ENCODE measurements at regions not wholly inside any gene's neighbourhood (a gene's known extent, or its start where the extent isn't known, plus 50 kb on each side); places are given as distances from the start of the nearest gene placed in this dataset.

GRCh38 chr3:165644331-165644730 lies 192.9 kb downstream of the BCHE start:
- no peak for DNase-seq (ENCODE audit: extremely low read depth, low read depth)
- no peak overlapping the region for H3K4me3 ChIP-seq (replicated peaks; ENCODE audit: low read depth, low read length)
- no peak for TF ChIP-seq CTCF (IDR thresholded peaks at IDR 0.05; ENCODE audit: low read depth, low read length, missing control alignments)

GRCh38 chr3:165643425-165643824 lies 193.8 kb downstream of the BCHE start:
- no peak for DNase-seq (ENCODE audit: extremely low read depth, low read depth)
- no peak overlapping the region for H3K4me3 ChIP-seq (replicated peaks; ENCODE audit: low read depth, low read length)
- TF ChIP-seq CTCF (IDR thresholded peaks at IDR 0.05; ENCODE audit: low read depth, low read length, missing control alignments): no peak

- no peak overlapping the region for H3K4me3 ChIP-seq (replicated peaks; ENCODE audit: low read depth, low read length)
- DNase-seq (ENCODE audit: extremely low read depth, low read depth): peak; percentile 48
- TF ChIP-seq CTCF (IDR thresholded peaks at IDR 0.05; ENCODE audit: low read depth, low read length, missing control alignments): no peak
Observed at GRCh38 chr3:165642761-165643420, 194.3 kb downstream of the BCHE start.

- TF ChIP-seq CTCF (IDR thresholded peaks at IDR 0.05; ENCODE audit: low read depth, low read length, missing control alignments): no peak
- no peak for DNase-seq (ENCODE audit: extremely low read depth, low read depth)
- no peak overlapping the region for H3K4me3 ChIP-seq (replicated peaks; ENCODE audit: low read depth, low read length)
Observed at GRCh38 chr3:165641569-165642310, 195.5 kb downstream of the BCHE start.

GRCh38 chr3:165640970-165641369 lies 196.3 kb downstream of the BCHE start:
- TF ChIP-seq CTCF (IDR thresholded peaks at IDR 0.05; ENCODE audit: low read depth, low read length, missing control alignments): no peak
- H3K4me3 ChIP-seq (replicated peaks; ENCODE audit: low read depth, low read length): no peak overlapping the region
- no peak for DNase-seq (ENCODE audit: extremely low read depth, low read depth)

- no peak for TF ChIP-seq CTCF (IDR thresholded peaks at IDR 0.05; ENCODE audit: low read depth, low read length, missing control alignments)
- DNase-seq (ENCODE audit: extremely low read depth, low read depth): no peak
- H3K4me3 ChIP-seq (replicated peaks; ENCODE audit: low read depth, low read length): no peak overlapping the region
Observed at GRCh38 chr3:165640031-165640430, 197.2 kb downstream of the BCHE start.
